K562 (cell line): ENCODE measurements at regions not wholly inside any gene's neighbourhood (a gene's known extent, or its start where the extent isn't known, plus 50 kb on each side); places are given as distances from the start of the nearest gene placed in this dataset.

Source experiments
- ATAC-seq: fragments of 200-7000 bp; cut with Tn5 transposase; 3 replicates; pipeline ENCODE4 v1.9.1; 2020; ENCODE audit warnings: moderate library complexity
- BruUV-seq: library from RNA; stranded (reverse); fragments of 400-500 nt; replicated peaks from 2 replicates; lab custom pipeline; 2021; lab: Mats Ljungman, UMichigan
- CTCF ChIA-PET: fragments of 300-600 bp; formaldehyde crosslinking; extraction: SDS; loops from one replicate; lab custom pipeline; 2021; ENCODE audit warnings: low intra/inter-chr PET ratio; lab: Yijun Ruan, JAX
- POLR2A ChIA-PET: fragments of 300-600, 350-650 bp; sonication (Branson Sonifier 250); formaldehyde crosslinking; extraction: SDS; loops from one replicate; lab custom pipeline; 2021; ENCODE audit warnings: antibody characterized with exemption, inconsistent platforms; lab: Yijun Ruan, JAX
- DNase-seq, 4 experiments: peaks; one replicate each; pipeline versions ENCODE4 v3.0.0 to v3.0.0-alpha.2; 2011 to 2018; ENCODE audit warnings: low spot score in 3 of 4, mixed read lengths in 3 of 4; ENCODE audit errors: extremely low read depth in 1 of 4
- FAIRE-seq: peaks from 2 replicates; lab custom pipeline; 2011; peaks lifted over from hg19 to GRCh38; lab: Jason Lieb, UNC
- H2AFZ ChIP-seq: 2 replicates; pipeline ENCODE4 v1.6.0; 2011; ENCODE audit warnings: low read depth, low read length, control low read depth, inconsistent platforms
- H3K27ac ChIP-seq: fragments of 200-600 bp; 3 replicates; pipeline ENCODE4 v1.8.0; 2011; ENCODE audit warnings: low read depth, mild to moderate bottlenecking, control low read depth, inconsistent platforms, low read length, moderate library complexity, mixed read lengths; ENCODE audit errors: extremely low read depth
- H3K27me3 ChIP-seq, 2 experiments: fragments of 300-600 bp in 1 of 2; 2 replicates in 1 of 2; 3 replicates in 1 of 2; pipeline versions ENCODE4 v1.6.0 to v1.8.0; 2011; ENCODE audit warnings: inconsistent platforms in 2 of 2, low read length in 2 of 2, mild to moderate bottlenecking in 1 of 2, mixed read lengths in 1 of 2, moderate library complexity in 1 of 2; ENCODE audit not compliant: control insufficient read depth in 2 of 2, insufficient read depth in 2 of 2
- H3K36me3 ChIP-seq: fragments of 300-600 bp; 3 replicates; pipeline ENCODE4 v1.8.0; 2011; ENCODE audit warnings: mild to moderate bottlenecking, low read length, inconsistent platforms; ENCODE audit not compliant: control insufficient read depth, insufficient read depth
- H3K4me1 ChIP-seq, 2 experiments: fragments of 200-600 bp in 1 of 2; replicated peaks in 1 of 2; 2 replicates in 1 of 2; 3 replicates in 1 of 2; pipeline versions ENCODE4 v1.5.1 to v1.8.0; 2011; ENCODE audit warnings: inconsistent platforms in 2 of 2, low read length in 2 of 2, mild to moderate bottlenecking in 1 of 2, mixed read lengths in 1 of 2, moderate library complexity in 1 of 2; ENCODE audit not compliant: control insufficient read depth in 2 of 2, insufficient read depth in 2 of 2
- H3K4me2 ChIP-seq: 2 replicates; pipeline ENCODE4 v1.6.1; 2011; ENCODE audit warnings: low read length, control low read depth, inconsistent platforms, mixed read lengths; ENCODE audit not compliant: insufficient read depth
- H3K4me3 ChIP-seq: fragments of 200-600 bp; sonication (generic), shearing (Covaris generic); 2 replicates; pipeline ENCODE4 v1.5.1; 2016; ENCODE audit warnings: control low read depth, inconsistent platforms
- H3K79me2 ChIP-seq: fragments of 200-600 bp; 3 replicates; pipeline ENCODE4 v1.8.0; 2011; ENCODE audit warnings: low read length, inconsistent platforms; ENCODE audit not compliant: control insufficient read depth, insufficient read depth
- H3K9ac ChIP-seq, 2 experiments: 2 replicates each; pipeline versions ENCODE4 v1.6.0 to v1.6.1; 2011; ENCODE audit warnings: low read depth in 2 of 2, low read length in 2 of 2, control low read depth in 1 of 2, inconsistent platforms in 1 of 2, mild to moderate bottlenecking in 1 of 2, mixed read lengths in 1 of 2; ENCODE audit not compliant: insufficient read depth in 1 of 2
- H3K9me1 ChIP-seq: one replicate; pipeline ENCODE4 v1.6.0; 2011; ENCODE audit warnings: inconsistent platforms, mild to moderate bottlenecking, low read length, moderate library complexity; ENCODE audit not compliant: control insufficient read depth, insufficient read depth
- H3K9me3 ChIP-seq: replicated peaks from 2 replicates; pipeline ENCODE4 v1.5.1; 2011; ENCODE audit warnings: low read depth, low read length, inconsistent platforms; ENCODE audit not compliant: control insufficient read depth, insufficient read depth
- H4K20me1 ChIP-seq: replicated peaks from 2 replicates; pipeline ENCODE4 v1.6.1; 2011; ENCODE audit warnings: low read length, inconsistent platforms, mixed read lengths; ENCODE audit not compliant: control insufficient read depth, insufficient read depth
- MGA ChIP-seq: fragments of 450-650 bp; IDR thresholded peaks from 2 replicates; pipeline ENCODE4 v1.6.1; 2016; ENCODE audit warnings: mild to moderate bottlenecking, moderate library complexity
- NR1H2 ChIP-seq: sonication (generic); formaldehyde crosslinking; IDR thresholded peaks from 2 replicates; pipeline ENCODE4 v1.4.0; 2020; ENCODE audit warnings: mild to moderate bottlenecking, missing genetic modification reagents
- POLR3G ChIP-seq: IDR thresholded peaks from 2 replicates; pipeline ENCODE4 v1.6.1; 2011; ENCODE audit not compliant: insufficient read length, insufficient replicate concordance; ENCODE audit errors: extremely low read depth
- SNAPC5 ChIP-seq: fragments of 250-450 bp; sonication (Bioruptor Pico); IDR thresholded peaks from 2 replicates; pipeline ENCODE4 v1.8.0; 2021; ENCODE audit warnings: moderate library complexity, mild to moderate bottlenecking, inconsistent platforms
- TCFL5 ChIP-seq: fragments of 250-450 bp; sonication (Bioruptor Pico); conservative IDR thresholded peaks from 2 replicates; pipeline ENCODE4 v1.6.1; 2021; ENCODE audit warnings: mild to moderate bottlenecking, moderate library complexity, matching md5 sums
- WGBS: fragments of 100-300 bp; shearing (Covaris generic); methylation state at CpG from one replicate; pipeline ENCODE4 v1.1.6; 2016; ENCODE audit warnings: low coverage, mixed read lengths; ENCODE audit not compliant: insufficient coverage; ENCODE audit errors: missing lambda C conversion rate; 5-methylcytosine and 5-hydroxymethylcytosine counted together
- in situ Hi-C: fragments of 300-500 bp; cut with MboI; formaldehyde crosslinking; loops from 4 replicates; pipeline ENCODE4 v1.15.0; 2018; ENCODE audit warnings: inconsistent platforms, mixed read lengths
- intact Hi-C: fragments of 100-400 bp; cut with micrococcal nuclease; formaldehyde crosslinking; loops from 2 replicates; pipeline ENCODE4 v1.14.2; 2022

- WGBS = 2% methylated on average over 3 of the region's 3 CpGs
- no peak for FAIRE-seq
- no peak for TF ChIP-seq SNAPC5 (CRISPR knock-in tag)
- TF ChIP-seq TCFL5 (CRISPR knock-in tag) = no peak
- TF ChIP-seq NR1H2 = no peak
- TF ChIP-seq MGA = no peak
- no peak for TF ChIP-seq POLR3G
Measured at GRCh38 chr2:146119586-146119985, 1599.7 kb upstream of the ZEB2 start.

More at GRCh38 chr2:146119586-146119985, 1599.7 kb upstream of the ZEB2 start:
- ChIA-PET CTCF (no interaction called here), POLR2A (no interaction called here)
- in situ Hi-C loops (no loop called here), intact Hi-C loops (no loop called here)
- Histone ChIP-seq H3K4me1 (no peaks in the 10 kb centered on the region), H3K36me3 (no peaks in the 10 kb centered on the region), H3K4me3 (no peak overlapping the region), H3K79me2 (no peaks in the 10 kb centered on the region), H3K9ac (no peak overlapping the region), H3K9me3 (no peaks in the 10 kb centered on the region), H3K27ac (no peak overlapping the region), H2AFZ (no peak overlapping the region), H3K9me1 (no peaks in the 10 kb centered on the region), H3K27me3 (no peaks in the 10 kb centered on the region), H3K4me2 (no peak overlapping the region), H4K20me1 (no peaks in the 10 kb centered on the region)
- no peak for DNase-seq
- no TSS peak for BruUV-seq
- ATAC-seq = no peak
